Body of pancreas (tissue), 4 donors: ENCODE measurements at regions not wholly inside any gene's neighbourhood (a gene's known extent, or its start where the extent isn't known, plus 50 kb on each side); places are given as distances from the start of the nearest gene placed in this dataset.

ENCODE experiments used
- ATAC-seq: fragments of 150-250 bp; one replicate; pipeline ENCODE4 v1.9.1; 2016
- DNase-seq, 4 donors: peaks; one replicate each; pipeline ENCODE4 v3.0.0-alpha.2; 2019
- H3K27ac ChIP-seq, 4 donors: fragments of 200-600 bp; sonication (generic); 1 replicate in 3 of 4; 2 replicates in 1 of 4; pipeline versions ENCODE4 v1.5.1 to v1.6.1; 2016 to 2019; ENCODE audit warnings: mild to moderate bottlenecking in 1 of 4, mixed read lengths in 1 of 4, moderate library complexity in 1 of 4
- H3K27me3 ChIP-seq, 2 donors: fragments of 200-600 bp; sonication (generic); one replicate each; pipeline ENCODE4 v1.6.0; 2016; ENCODE audit warnings: mild to moderate bottlenecking in 1 of 2
- H3K36me3 ChIP-seq, 2 donors: fragments of 200-600 bp; sonication (generic); replicated peaks in 1 of 2; 2 replicates each; pipeline ENCODE4 v1.5.1; 2016; ENCODE audit warnings: low read depth in 2 of 2; ENCODE audit not compliant: insufficient read depth in 1 of 2
- H3K4me1 ChIP-seq: fragments of 200-600 bp; sonication (generic); one replicate; pipeline ENCODE4 v1.6.0; 2016
- H3K4me3 ChIP-seq, 2 donors: fragments of 200-600 bp; sonication (generic); 1 replicate in 1 of 2; 2 replicates in 1 of 2; pipeline ENCODE4 v1.5.1; 2016 to 2019
- H3K9me3 ChIP-seq, 3 donors: fragments of 200-600 bp; sonication (generic); 1 replicate in 2 of 3; 2 replicates in 1 of 3; pipeline ENCODE4 v1.5.1; 2016
- CTCF ChIP-seq, 7 experiments: fragments of 450-650 bp in 4 of 7; fragments of 200-600 bp in 3 of 7; sonication (generic) in 3 of 7; IDR thresholded peaks; one replicate each; pipeline ENCODE4 v1.5.1; 2016 to 2019; ENCODE audit warnings: antibody characterized with exemption in 7 of 7
- POLR2A ChIP-seq, 3 donors: fragments of 450-650 bp; IDR thresholded peaks; one replicate each; pipeline ENCODE4 v1.6.1; 2016; ENCODE audit warnings: antibody characterized with exemption in 3 of 3, mild to moderate bottlenecking in 2 of 3
- WGBS, 2 donors: methylation state at CpG; one replicate each; pipeline ENCODE4 v1.1.5; 2017; 5-methylcytosine and 5-hydroxymethylcytosine counted together
- intact Hi-C: fragments of 100-400 bp; cut with DNase I; formaldehyde crosslinking; loops from one replicate; pipeline ENCODE4 v1.15.1; 2023

- DNase-seq (no peak), ATAC-seq (no peak)
- H3K27ac ChIP-seq = no peak overlapping the region
- H3K4me3 ChIP-seq = no peak overlapping the region
- intact Hi-C loops = no loop called here
- H3K9me3 ChIP-seq = no peaks in the 10 kb centered on the region
- no peaks in the 10 kb centered on the region for H3K36me3 ChIP-seq
- no peak for TF ChIP-seq CTCF (IDR thresholded peaks at IDR 0.05)
- no peak for TF ChIP-seq POLR2A (IDR thresholded peaks at IDR 0.05)
- no peaks in the 10 kb centered on the region for H3K4me1 ChIP-seq
- 50 to 63% methylated on average over 7 of the region's 7 CpGs for WGBS, 2 donors
- H3K27me3 ChIP-seq = no peaks in the 10 kb centered on the region
Measured at GRCh38 chr15:96503276-96503675, 172.8 kb downstream of the NR2F2 start.

- WGBS, 2 donors = 50 to 54% methylated on average over 4 of the region's 4 CpGs
- H3K27ac ChIP-seq = no peak overlapping the region
- H3K9me3 ChIP-seq = no peaks in the 10 kb centered on the region
- H3K36me3 ChIP-seq = no peaks in the 10 kb centered on the region
- ATAC-seq (no peak), DNase-seq (no peak)
- H3K4me1 ChIP-seq = no peaks in the 10 kb centered on the region
- H3K4me3 ChIP-seq = no peak overlapping the region
- H3K27me3 ChIP-seq = no peaks in the 10 kb centered on the region
- intact Hi-C loops = no loop called here
- TF ChIP-seq CTCF (IDR thresholded peaks at IDR 0.05) (no peak), POLR2A (IDR thresholded peaks at IDR 0.05) (no peak)
Measured at GRCh38 chr15:96504371-96504770, 173.9 kb downstream of the NR2F2 start.

- Histone ChIP-seq H3K27ac (no peak overlapping the region), H3K27me3 (no peaks in the 10 kb centered on the region), H3K4me1 (no peaks in the 10 kb centered on the region), H3K4me3 (no peak overlapping the region), H3K9me3 (no peaks in the 10 kb centered on the region), H3K36me3 (no peaks in the 10 kb centered on the region)
- WGBS, 2 donors = 29 to 54% methylated on average over 4 of the region's 4 CpGs
- DNase-seq (no peak), ATAC-seq (no peak)
- intact Hi-C loops = no loop called here
- TF ChIP-seq POLR2A (IDR thresholded peaks at IDR 0.05) (no peak), CTCF (IDR thresholded peaks at IDR 0.05) (no peak)
Measured at GRCh38 chr15:96505014-96505413, 174.5 kb downstream of the NR2F2 start.

- Histone ChIP-seq H3K27ac (no peak overlapping the region), H3K9me3 (no peaks in the 10 kb centered on the region), H3K36me3 (no peaks in the 10 kb centered on the region), H3K27me3 (no peaks in the 10 kb centered on the region), H3K4me3 (no peak overlapping the region), H3K4me1 (peaks cover 15% of the 10 kb centered on the region)
- WGBS, 2 donors = 50 to 55% methylated on average over 6 of the region's 6 CpGs
- ATAC-seq (peak; percentile 35), DNase-seq (no peak)
- intact Hi-C loops = no loop called here
- no peak for TF ChIP-seq CTCF (IDR thresholded peaks at IDR 0.05)
- TF ChIP-seq POLR2A (IDR thresholded peaks at IDR 0.05) = no peak
Measured at GRCh38 chr15:96514607-96515285, 184.2 kb downstream of the NR2F2 start.

- ATAC-seq = no peak
- no peaks in the 10 kb centered on the region for H3K36me3 ChIP-seq
- intact Hi-C loops = no loop called here
- peaks cover 15% of the 10 kb centered on the region for H3K4me1 ChIP-seq
- H3K27ac ChIP-seq = no peak overlapping the region
- WGBS, 2 donors = 21 to 27% methylated on average over 3 of the region's 3 CpGs
- DNase-seq = no peak
- no peaks in the 10 kb centered on the region for H3K9me3 ChIP-seq
- no peaks in the 10 kb centered on the region for H3K27me3 ChIP-seq
- no peak overlapping the region for H3K4me3 ChIP-seq
- no peak for TF ChIP-seq CTCF (IDR thresholded peaks at IDR 0.05)
- no peak for TF ChIP-seq POLR2A (IDR thresholded peaks at IDR 0.05)
Measured at GRCh38 chr15:96515371-96515770, 184.9 kb downstream of the NR2F2 start.
